Skeletal muscle satellite cell (primary cell): ENCODE measurements at regions not wholly inside any gene's neighbourhood (a gene's known extent, or its start where the extent isn't known, plus 50 kb on each side); places are given as distances from the start of the nearest gene placed in this dataset.

ENCODE experiments used
- H3K27me3 ChIP-seq: 2 replicates; pipeline ENCODE4 v1.7.0; 2013; ENCODE audit warnings: low read length; ENCODE audit not compliant: control insufficient read depth, insufficient read depth
- H3K36me3 ChIP-seq: 2 replicates; pipeline ENCODE4 v1.7.0; 2013; ENCODE audit warnings: mild to moderate bottlenecking, control low read depth, low read length; ENCODE audit not compliant: insufficient read depth
- H3K4me1 ChIP-seq: 2 replicates; pipeline ENCODE4 v1.7.0; 2013; ENCODE audit warnings: low read length; ENCODE audit not compliant: control insufficient read depth, insufficient read depth
- H3K4me2 ChIP-seq: 2 replicates; pipeline ENCODE4 v1.7.0; 2013; ENCODE audit warnings: mild to moderate bottlenecking, low read length
- H3K4me3 ChIP-seq: 2 replicates; pipeline ENCODE4 v1.7.0; 2013; ENCODE audit warnings: low read length
- H3K9ac ChIP-seq: 2 replicates; pipeline ENCODE4 v1.7.0; 2013; ENCODE audit warnings: mild to moderate bottlenecking, low read depth, low read length, moderate library complexity
- H3K9me3 ChIP-seq: replicated peaks from 2 replicates; pipeline ENCODE4 v1.7.0; 2013; ENCODE audit warnings: mild to moderate bottlenecking, control low read depth, low read length

GRCh38 chr11:91788764-91789163, 435.9 kb upstream of the FAT3 start:
- no peaks in the 10 kb centered on the region for H3K36me3 ChIP-seq
- H3K27me3 ChIP-seq, result no peaks in the 10 kb centered on the region
- H3K9me3 ChIP-seq, result no peaks in the 10 kb centered on the region
- H3K4me2 ChIP-seq, result no peak overlapping the region
- no peak overlapping the region for H3K9ac ChIP-seq
- H3K4me1 ChIP-seq, result no peaks in the 10 kb centered on the region
- no peak overlapping the region for H3K4me3 ChIP-seq

GRCh38 chr11:91786097-91786496, 438.5 kb upstream of the FAT3 start:
- no peaks in the 10 kb centered on the region for H3K36me3 ChIP-seq
- H3K9ac ChIP-seq, result no peak overlapping the region
- no peaks in the 10 kb centered on the region for H3K9me3 ChIP-seq
- H3K4me2 ChIP-seq, result no peak overlapping the region
- H3K4me1 ChIP-seq, result no peaks in the 10 kb centered on the region
- no peak overlapping the region for H3K4me3 ChIP-seq
- no peaks in the 10 kb centered on the region for H3K27me3 ChIP-seq

DNA sequence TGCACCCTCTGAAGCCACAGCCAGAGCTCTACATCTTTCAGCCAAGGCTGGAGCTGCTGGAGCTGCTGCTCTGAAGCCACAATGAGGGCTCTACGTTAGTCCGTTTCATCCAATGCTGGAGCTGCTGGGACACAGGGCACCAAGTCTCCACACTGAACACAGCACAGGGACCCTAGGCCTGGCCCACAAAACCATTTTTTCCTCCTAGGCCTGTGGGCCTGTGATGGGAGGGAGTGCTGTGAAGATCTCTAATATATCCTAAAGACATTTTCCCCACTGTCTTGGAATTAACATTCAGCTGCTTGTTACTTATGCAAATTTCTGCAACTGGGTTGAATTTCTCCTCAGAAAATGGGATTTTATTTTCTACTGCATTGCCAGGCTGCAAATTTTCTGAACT, 441.4 kb upstream of the FAT3 start:
- no peaks in the 10 kb centered on the region for H3K9me3 ChIP-seq
- no peak overlapping the region for H3K9ac ChIP-seq
- no peak overlapping the region for H3K4me3 ChIP-seq
- no peaks in the 10 kb centered on the region for H3K4me1 ChIP-seq
- no peak overlapping the region for H3K4me2 ChIP-seq
- no peaks in the 10 kb centered on the region for H3K36me3 ChIP-seq
- H3K27me3 ChIP-seq, result no peaks in the 10 kb centered on the region

GRCh38 chr11:91778758-91779157, 445.9 kb upstream of the FAT3 start:
- Histone ChIP-seq H3K4me1 (no peaks in the 10 kb centered on the region), H3K9ac (no peak overlapping the region), H3K27me3 (no peaks in the 10 kb centered on the region), H3K4me3 (no peak overlapping the region), H3K36me3 (no peaks in the 10 kb centered on the region), H3K4me2 (no peak overlapping the region), H3K9me3 (no peaks in the 10 kb centered on the region)

DNA sequence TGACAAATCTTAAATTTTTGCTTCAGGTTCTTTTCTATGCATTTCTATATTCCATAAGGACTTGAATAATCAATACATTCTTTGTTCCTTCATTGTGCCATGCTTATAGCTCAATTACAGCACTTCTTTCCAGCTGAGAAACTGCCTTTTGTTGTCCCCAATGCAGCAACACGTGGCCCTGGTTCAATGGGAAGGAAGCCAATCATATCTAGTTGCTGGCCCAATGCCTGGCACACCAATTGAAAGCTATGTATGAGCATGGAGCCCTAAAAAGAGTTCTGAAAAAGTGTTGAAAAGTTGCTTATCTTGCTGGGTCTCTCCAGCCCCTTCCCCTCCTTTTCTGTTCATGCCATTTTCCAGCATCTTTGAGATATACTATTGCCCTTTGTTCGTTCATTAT, 448.0 kb upstream of the FAT3 start:
- H3K4me2 ChIP-seq, result no peak overlapping the region
- no peak overlapping the region for H3K9ac ChIP-seq
- no peaks in the 10 kb centered on the region for H3K36me3 ChIP-seq
- no peaks in the 10 kb centered on the region for H3K27me3 ChIP-seq
- no peaks in the 10 kb centered on the region for H3K4me1 ChIP-seq
- no peak overlapping the region for H3K4me3 ChIP-seq
- H3K9me3 ChIP-seq, result no peaks in the 10 kb centered on the region

DNA sequence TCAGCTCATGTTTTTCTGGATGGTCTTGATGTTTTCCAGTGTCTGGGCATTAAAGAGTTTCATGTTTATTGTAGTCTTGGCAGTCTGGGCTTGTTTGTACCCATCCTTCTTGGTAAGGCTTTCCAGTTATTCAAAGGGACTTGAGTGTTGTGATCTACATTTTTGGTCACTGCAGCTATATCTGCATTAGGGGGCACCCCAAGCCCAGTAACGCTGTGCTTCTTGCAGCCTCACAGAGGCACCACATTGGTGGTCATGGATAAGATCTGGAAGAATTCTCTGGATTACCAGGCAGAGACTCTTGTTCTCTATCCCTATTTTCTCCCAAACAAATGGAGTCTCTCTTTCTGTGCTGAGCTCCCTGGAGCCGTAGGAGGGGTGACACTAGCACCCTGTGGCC, 451.5 kb upstream of the FAT3 start:
- no peak overlapping the region for H3K4me2 ChIP-seq
- no peaks in the 10 kb centered on the region for H3K36me3 ChIP-seq
- H3K27me3 ChIP-seq, result no peaks in the 10 kb centered on the region
- no peak overlapping the region for H3K4me3 ChIP-seq
- no peak overlapping the region for H3K9ac ChIP-seq
- no peaks in the 10 kb centered on the region for H3K4me1 ChIP-seq
- no peaks in the 10 kb centered on the region for H3K9me3 ChIP-seq

DNA sequence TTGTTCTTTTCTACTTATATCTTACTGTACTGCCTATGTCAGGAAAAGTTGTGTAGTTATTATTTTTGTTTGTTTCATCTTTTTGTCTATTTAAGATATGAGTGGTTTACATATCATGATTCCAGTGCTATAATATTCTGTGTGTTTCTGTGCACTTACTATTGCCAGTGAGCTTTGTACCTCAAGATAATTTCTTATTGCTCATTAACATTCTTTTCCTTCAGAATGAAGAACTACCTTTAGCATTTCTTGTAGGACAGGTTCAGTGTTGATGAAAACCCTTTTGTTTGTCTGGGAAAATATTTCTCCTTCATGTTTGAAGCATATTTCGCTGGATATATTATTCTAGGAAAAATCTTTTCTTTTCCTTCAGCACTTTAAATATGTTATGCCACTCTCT, 452.7 kb upstream of the FAT3 start:
- no peaks in the 10 kb centered on the region for H3K9me3 ChIP-seq
- H3K36me3 ChIP-seq, result no peaks in the 10 kb centered on the region
- H3K4me1 ChIP-seq, result no peaks in the 10 kb centered on the region
- no peak overlapping the region for H3K4me2 ChIP-seq
- no peaks in the 10 kb centered on the region for H3K27me3 ChIP-seq
- H3K9ac ChIP-seq, result no peak overlapping the region
- no peak overlapping the region for H3K4me3 ChIP-seq

GRCh38 chr11:91768783-91769182, 455.8 kb upstream of the FAT3 start:
- Histone ChIP-seq H3K4me1 (no peaks in the 10 kb centered on the region), H3K4me3 (no peak overlapping the region), H3K36me3 (no peaks in the 10 kb centered on the region), H3K4me2 (no peak overlapping the region), H3K9me3 (no peaks in the 10 kb centered on the region), H3K27me3 (no peaks in the 10 kb centered on the region), H3K9ac (no peak overlapping the region)

- Histone ChIP-seq H3K4me2 (no peak overlapping the region), H3K36me3 (no peaks in the 10 kb centered on the region), H3K9ac (no peak overlapping the region), H3K9me3 (no peaks in the 10 kb centered on the region), H3K4me3 (no peak overlapping the region), H3K4me1 (no peaks in the 10 kb centered on the region), H3K27me3 (no peaks in the 10 kb centered on the region)
Observed at GRCh38 chr11:91763331-91763730, 461.3 kb upstream of the FAT3 start.

- Histone ChIP-seq H3K27me3 (no peaks in the 10 kb centered on the region), H3K9me3 (no peaks in the 10 kb centered on the region), H3K4me3 (no peak overlapping the region), H3K9ac (no peak overlapping the region), H3K4me1 (no peaks in the 10 kb centered on the region), H3K36me3 (no peaks in the 10 kb centered on the region), H3K4me2 (no peak overlapping the region)
Observed at GRCh38 chr11:91761406-91762025, 463.1 kb upstream of the FAT3 start.

GRCh38 chr11:91756829-91757480, 467.7 kb upstream of the FAT3 start:
- H3K27me3 ChIP-seq, result no peaks in the 10 kb centered on the region
- no peak overlapping the region for H3K4me2 ChIP-seq
- no peaks in the 10 kb centered on the region for H3K36me3 ChIP-seq
- H3K4me3 ChIP-seq, result no peak overlapping the region
- H3K9ac ChIP-seq, result no peak overlapping the region
- no peaks in the 10 kb centered on the region for H3K9me3 ChIP-seq
- H3K4me1 ChIP-seq, result no peaks in the 10 kb centered on the region

DNA sequence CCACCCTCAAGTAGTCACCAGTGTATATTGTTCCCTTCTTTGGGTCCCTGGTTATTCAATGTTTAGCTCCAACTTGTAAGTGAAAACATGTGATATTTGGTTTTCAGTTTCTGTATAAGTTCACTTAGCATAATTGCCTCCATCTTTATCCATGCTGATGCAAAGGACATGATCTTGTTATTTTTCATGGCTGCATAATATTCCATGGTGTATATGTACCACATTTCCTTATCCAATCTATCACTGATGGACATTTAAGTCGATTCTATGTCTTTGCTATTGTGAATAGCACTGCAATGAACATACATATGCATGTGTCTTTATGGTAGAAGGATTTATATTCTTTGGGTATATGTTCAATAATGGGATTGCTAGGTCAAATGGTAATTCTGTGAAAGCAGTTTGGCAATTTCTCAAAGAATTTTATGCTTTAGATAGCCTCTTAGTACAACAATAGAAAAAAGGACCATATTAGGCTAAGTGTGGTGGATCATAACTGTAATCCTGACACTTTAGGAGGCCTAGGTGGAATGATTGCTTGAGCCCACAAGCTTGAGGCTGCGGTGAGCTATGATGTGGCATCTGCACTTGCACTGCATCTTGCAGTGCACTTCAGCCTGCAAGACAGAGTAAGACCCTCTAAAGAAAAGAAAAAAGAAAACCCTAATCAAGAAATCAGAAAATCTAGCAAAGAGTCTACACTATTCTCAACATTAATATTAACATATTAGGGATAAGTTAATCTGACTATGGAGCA, 468.5 kb upstream of the FAT3 start:
- Histone ChIP-seq H3K4me1 (no peaks in the 10 kb centered on the region), H3K27me3 (no peaks in the 10 kb centered on the region), H3K9me3 (no peaks in the 10 kb centered on the region), H3K4me2 (no peak overlapping the region), H3K4me3 (no peak overlapping the region), H3K9ac (no peak overlapping the region), H3K36me3 (no peaks in the 10 kb centered on the region)
